HG03439 (cell line): ENCODE measurements at regions not wholly inside any gene's neighbourhood (a gene's known extent, or its start where the extent isn't known, plus 50 kb on each side); places are given as distances from the start of the nearest gene placed in this dataset.
"Not testable (repeated sequence)": the region's sequence is repeated elsewhere in the genome, so short reads cannot be mapped to it uniquely, and the experiment has no call there.

Source experiments
- ATAC-seq: cut with Tn5 transposase; IDR thresholded peaks from one replicate; pipeline ENCODE4 v1.9.1; 2021; ENCODE audit warnings: mild to moderate bottlenecking, moderate library complexity; ENCODE audit not compliant: unreplicated experiment

DNA sequence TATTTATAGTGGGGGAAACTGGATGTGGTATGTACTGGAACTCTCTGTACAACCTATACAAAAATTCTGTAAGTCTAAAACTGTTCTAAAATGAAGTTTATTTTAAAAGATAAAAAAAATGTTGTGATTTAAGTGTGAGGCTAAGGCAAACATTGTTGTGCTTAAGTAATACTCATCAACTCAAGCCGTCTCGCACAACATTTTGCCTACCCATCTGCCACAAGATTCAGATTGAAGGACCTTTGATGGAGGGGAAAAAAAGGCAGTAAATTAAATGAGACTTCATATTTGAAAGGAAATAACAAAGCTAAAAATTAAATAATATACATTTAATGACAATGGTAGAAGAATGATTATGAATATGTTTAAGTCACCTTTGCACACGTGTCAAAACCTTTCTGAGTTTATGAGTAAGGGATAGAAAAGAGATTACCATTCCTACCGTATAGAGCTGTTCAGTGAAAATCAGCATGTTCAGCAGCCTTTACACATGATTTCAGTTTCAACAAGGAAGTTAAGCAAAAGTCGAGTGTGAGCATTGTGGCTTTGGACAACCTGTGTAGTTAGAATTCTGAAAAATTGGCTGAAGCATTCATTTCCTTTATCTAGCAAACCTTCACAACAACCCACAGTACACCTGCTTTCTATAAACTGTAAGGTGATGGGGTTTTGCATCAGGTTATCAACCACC, 499.3 kb downstream of the IRS1 start:
- peak; percentile 79 for ATAC-seq

DNA sequence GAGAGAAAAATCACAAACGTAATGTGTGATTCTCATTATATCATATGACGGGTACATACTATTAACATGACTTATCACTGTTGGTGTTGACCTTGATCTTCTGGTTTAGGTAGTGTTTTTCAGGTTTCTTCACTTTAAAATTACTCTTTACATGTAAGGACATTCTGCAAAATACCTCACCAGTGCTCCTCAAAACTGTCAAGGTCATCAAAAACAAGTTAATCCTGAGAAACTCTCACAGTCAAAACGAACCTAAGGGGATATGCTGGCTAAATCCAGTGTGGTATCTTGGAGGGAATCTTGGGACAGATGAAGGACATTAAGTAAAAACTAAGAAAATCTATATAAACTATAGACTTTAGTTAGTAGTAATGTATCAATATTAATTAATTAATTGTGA, 499.8 kb downstream of the IRS1 start:
- no peak for ATAC-seq

DNA sequence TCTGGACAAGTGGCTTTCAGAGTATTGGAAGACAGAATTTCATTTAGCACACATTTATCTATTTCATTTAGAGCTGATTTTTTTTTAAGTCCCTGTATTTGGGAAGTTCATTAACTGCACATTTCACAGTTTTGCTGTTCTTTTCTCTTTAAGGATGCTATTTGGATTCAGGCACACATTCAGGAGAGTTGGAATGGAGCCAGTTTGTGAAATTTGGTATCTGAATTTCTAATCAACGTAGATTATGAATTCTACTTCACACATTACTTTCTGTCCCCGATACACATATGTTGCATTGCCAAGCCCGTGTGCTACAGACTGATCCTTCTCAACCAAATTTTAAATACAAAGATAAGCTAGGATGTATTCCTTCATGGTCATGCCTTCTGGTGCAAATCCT, 503.9 kb downstream of the IRS1 start:
- no peak for ATAC-seq

DNA sequence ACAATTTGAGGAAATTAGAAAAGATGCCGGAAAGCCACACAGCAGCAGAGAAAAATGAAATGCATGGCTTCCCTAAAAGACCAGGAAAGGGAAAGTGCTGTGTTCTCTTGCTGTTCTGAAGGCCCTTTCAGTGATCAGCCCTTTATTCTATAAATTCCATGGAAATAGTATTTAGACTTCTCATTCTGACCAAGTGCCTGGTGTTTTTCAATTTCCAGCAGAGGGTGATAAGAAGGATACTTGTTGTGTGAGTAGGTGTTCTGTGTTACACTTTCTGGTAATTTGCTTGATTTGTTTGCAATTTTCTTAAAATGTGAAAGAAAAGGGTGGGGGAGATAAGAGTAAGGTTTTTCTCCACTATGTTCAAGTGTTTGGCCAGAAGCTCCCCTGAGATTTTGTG, 504.5 kb downstream of the IRS1 start:
- ATAC-seq = no peak

DNA sequence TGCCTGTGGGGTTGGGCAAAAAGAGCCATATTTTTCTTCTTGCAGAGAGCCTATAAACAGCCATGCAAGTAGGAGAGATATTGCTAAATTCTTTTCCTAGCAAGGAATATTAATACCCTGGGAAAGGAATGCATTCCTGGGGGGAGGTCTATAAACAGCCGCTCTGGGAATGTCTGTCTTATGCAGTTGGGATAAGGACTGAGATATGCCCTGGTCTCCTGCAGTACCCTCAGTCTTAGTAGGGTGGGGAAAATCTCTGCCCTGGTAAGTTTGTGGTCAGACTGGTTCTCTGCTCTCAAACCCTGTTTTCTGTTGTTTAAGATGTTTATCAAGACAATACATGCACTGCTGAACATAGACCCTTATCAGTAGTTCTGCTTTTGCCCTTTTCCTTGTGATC, 508.3 kb downstream of the IRS1 start:
- not testable (repeated sequence) for ATAC-seq

DNA sequence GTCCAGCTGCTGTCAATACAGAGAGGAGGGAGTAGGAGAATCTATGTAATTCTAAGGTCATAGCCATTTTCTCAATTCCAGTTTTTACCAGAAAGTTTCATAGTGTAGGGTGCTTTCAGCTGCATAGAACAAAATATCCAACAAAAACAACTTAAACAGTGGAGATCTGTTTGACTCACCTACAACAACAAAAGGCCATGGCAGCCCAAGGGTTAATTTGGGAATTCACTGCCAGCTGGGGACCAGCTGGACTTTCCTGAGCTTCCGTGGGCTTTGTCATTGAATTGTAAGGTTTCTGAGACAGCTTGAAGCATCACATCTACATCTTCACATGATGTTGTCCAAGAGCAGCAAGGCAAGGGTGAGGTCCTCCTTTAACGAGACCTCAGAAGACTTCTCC, 512.7 kb downstream of the IRS1 start:
- no peak for ATAC-seq

DNA sequence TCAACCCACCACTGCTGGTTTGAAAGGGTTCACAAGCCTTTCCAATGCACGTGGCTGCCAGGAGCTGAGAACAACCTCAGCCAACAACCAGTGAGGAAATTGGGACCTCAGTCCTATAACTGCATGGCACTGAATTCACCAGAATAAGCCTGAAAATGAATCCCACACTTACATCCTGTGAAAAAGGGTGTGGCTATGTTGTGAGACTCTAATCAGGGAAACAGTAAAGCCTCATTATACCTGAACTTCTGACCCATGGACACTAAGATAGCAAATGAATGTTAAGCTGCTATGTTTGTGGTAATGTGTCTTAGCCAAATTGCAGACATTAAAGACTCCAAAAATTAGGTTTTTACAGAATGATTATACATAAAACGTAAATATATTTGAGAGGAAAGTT, 515.8 kb downstream of the IRS1 start:
- ATAC-seq = no peak

DNA sequence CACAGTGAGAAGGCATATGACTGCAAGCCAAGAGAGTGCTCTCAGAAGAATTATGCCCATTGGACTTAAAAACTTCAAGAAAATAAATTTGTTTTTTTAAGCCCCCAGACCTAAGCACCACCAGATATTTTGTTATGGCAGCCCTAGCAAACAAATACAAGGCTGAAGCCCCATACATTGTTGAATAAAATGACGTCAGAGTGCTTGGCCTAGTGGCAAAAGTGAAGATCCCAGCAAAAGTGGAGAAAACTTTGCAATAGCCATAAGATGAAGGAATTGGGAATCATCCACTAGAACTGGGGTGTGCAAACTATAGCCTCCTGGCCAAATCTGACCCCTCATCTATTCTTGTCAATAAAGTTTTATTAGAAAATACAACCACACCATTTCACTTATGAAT, 517.5 kb downstream of the IRS1 start:
- no peak for ATAC-seq

DNA sequence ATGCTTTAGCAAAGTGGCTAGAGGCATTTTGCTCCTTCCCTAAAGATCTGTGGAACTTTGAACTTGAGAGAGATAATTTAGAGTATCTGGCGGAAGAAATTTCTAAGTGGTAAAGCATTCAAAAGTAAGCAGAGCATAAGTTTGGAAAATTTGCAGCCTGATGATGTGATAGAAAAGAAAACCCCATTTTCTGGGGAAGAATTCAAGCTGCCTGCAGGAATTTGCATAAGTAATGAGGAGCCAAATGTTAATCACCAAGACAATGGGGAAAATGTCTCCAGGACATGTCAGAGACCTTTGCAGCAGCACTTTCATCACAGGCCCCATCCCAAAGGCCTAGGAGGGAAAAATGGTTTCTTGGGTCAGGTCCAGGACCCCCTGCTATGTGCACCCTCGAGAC, 519.5 kb downstream of the IRS1 start:
- ATAC-seq = not testable (repeated sequence)

DNA sequence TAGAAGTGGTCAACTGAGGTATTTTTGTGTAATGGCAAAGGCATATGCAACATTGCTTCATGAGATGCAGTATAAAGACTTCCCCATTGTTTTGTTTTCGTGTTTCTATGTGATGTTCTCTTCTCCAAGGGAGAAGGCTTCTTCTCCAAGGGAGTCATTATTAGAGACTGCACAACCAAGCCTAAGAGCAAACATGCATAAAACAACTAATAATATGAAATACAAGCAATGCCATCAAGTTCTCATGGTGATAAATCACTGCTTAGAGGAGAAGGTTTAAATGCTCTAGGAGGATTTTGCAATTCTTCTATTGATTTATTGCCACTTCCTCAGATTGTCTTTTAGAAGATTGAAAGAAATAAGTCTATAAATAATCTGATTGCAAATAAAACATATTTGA, 524.4 kb downstream of the IRS1 start:
- ATAC-seq = no peak

DNA sequence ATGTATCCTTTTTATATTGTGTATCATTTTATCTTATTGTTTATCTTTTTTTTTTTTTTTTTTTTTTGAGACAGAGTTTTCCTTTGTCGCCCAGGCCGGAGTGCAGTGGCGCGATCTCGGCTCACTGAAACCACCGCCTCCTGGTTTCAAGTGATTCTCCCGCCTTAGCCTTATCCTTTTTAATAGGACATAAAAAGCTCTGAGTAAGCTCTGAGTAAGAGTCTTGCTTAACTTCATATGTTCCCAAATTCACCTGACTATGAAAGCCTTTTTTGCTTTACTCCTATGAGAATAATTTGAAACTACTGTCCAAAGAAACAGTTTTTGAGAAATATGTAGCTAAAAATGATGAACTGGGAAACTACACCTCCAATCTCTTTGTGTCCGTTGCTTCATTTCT, 525.5 kb downstream of the IRS1 start:
- ATAC-seq = no peak

DNA sequence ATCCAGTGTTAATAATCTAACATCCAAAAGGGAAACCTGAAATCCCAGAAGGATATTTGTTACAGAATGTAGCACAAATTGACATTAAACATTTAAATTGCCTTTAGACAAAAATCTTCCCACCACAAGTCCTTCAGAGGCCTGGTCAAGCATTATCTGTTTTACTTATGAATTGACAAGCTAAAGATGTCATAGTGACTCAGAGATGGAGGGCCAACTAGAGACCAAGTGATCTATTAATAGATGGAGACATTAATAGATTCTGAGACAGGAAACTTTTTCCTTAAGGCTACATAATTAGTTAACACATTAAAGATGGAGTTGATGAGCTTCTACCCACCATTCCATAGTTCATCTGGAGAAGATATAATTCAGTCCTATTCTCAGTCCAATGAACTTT, 526.2 kb downstream of the IRS1 start:
- ATAC-seq = no peak

DNA sequence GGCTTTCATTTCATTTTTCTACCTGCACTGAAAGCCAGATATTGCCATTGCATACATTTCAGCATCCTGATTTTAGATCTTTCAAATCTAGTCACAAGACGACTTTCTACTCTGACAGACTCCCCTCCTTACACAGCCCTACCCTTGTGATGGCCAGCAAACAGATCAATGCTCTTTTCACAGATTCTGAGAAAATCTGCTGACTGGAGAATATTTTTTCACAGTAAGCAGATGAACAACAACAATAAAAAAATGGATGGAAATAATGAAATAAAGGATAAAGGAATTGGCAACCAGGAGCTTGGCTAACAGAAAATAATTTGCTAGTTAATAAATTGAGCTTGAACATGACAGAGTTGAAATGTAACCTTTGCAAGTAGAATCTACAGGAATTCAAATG, 527.2 kb downstream of the IRS1 start:
- ATAC-seq = no peak

DNA sequence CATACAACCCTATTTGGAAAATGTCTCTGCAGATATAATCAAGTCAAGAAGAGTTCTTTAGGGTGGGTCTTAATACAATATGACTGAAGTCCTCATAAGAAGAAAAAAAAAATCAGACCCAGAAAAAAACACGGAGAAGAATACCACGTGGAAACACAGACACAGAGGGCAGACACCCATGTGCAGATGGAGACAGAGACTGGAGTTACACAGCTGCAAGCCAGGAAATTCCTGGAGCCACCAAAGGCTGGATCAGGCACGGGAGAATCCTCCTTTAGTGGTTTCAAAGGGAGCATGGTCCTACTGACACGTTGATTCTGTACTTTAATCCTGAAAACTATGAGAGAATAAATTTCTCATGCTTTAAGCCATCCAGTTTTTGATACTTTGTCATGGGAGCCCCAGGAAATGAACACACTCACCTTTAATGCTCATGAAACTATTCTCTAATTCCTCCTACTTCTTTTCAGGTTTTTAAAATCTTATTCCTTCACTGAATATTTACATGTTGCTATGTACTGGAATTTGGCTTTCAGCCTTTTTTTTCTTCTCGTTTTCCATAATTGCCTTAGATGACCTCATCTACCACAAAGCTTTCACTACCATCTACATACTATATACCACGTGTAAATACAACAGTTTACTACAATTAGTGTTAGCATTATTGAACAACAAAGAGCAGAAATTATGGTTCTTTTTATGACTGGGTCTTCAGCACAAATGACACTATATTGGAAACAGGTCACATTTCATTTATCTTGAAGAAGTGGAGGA, 529.1 kb downstream of the IRS1 start:
- no peak for ATAC-seq

DNA sequence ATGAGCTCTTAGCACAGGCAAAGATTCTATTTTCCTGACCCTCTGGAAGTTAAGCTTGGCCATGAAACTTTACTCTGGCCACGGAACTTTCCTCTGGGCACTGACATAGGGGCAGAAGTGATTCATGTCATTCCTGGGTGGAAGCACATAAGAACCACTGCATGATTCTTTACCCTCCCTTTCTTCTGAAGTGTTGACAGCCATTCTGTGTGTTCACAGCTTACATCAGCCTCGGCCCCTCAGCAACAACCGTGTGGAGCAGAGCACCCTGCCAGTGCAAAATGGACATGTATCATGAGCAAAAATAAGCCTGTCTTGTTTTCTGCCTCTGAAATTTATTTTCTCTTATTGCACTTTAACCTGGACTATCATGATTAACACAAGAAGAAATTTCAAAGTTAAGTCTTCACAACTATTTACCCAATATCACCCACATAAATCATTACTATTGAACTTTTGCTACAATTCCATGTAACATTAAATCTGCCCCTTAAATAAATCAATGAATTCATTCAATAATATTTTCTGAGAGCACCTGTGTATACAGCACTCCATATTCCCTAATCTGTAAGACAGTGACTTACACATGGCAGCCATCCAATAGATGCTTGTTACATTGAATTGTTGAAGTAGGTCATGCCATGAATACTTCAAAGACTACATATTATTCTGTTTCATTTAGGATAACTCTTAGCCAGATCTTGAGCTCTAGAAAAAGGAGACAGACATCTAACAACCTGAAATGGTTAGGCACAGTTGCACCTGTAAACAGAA, 531.9 kb downstream of the IRS1 start:
- no peak for ATAC-seq

DNA sequence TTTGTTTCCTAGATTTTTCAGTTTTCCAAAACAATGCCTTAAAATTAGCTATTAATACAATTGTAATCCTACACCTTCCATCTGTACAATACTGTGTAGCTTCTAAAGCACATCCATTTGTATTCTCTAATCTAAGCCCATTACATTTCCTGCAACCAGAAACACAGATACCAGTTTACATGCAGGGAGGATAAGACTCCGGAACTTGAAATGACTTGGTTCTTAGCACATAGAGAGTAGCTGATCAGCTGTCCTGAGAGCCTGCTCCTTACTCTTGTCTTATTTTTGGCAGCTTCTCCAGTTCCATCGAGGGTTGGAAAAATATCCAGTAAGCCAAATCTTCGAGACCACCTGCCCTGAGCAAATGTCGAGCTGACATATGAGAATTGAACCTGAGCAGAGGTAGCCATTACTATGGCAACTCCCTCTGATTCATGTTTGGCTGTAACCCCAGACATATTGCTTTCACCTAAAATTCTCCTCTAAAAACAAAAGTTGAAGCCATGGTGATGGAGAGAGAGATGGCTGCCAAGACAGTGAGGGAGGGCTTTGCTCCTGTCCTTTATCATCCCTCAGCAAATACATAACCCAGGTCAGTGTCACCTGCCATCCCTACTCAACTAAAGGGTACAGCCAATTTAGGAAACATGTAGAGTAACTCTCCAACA, 542.8 kb downstream of the IRS1 start:
- no peak for ATAC-seq

DNA sequence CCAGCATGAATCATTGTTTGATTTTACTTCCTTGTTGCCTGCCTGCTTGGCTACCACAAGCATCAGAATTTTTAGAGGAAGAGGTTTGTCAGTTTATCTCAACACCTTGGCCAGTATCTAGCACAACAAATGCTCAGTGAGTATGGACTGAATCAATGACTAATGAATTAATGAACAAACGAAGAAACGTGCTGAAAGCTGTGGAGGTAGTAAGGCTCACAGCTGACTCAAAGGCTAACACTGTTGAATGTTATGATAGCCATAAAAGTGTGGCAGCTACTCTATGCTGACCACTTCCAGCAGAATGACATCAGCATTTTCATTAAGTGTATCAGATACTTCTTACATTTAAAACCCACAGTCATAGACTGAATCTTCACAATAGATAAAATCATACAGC, 543.4 kb downstream of the IRS1 start:
- ATAC-seq = no peak

DNA sequence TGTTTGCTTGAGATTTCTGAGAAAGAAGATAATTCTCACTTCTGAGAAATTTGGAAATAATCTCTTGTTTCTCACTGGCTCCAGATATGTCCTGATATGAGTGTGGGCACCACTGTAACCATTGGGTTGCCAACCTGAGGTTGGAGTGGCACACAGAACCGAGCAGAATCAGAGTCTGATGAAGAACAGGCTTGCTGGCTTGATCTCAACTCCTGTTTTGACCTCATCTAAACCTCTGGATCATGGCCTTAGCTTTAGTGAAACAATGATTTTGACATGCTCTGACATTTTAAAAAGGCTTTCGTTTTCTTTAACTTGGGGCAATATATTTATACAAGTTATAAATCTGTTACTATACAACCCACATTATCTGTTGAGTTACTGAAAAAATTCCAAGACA, 548.0 kb downstream of the IRS1 start:
- no peak for ATAC-seq

DNA sequence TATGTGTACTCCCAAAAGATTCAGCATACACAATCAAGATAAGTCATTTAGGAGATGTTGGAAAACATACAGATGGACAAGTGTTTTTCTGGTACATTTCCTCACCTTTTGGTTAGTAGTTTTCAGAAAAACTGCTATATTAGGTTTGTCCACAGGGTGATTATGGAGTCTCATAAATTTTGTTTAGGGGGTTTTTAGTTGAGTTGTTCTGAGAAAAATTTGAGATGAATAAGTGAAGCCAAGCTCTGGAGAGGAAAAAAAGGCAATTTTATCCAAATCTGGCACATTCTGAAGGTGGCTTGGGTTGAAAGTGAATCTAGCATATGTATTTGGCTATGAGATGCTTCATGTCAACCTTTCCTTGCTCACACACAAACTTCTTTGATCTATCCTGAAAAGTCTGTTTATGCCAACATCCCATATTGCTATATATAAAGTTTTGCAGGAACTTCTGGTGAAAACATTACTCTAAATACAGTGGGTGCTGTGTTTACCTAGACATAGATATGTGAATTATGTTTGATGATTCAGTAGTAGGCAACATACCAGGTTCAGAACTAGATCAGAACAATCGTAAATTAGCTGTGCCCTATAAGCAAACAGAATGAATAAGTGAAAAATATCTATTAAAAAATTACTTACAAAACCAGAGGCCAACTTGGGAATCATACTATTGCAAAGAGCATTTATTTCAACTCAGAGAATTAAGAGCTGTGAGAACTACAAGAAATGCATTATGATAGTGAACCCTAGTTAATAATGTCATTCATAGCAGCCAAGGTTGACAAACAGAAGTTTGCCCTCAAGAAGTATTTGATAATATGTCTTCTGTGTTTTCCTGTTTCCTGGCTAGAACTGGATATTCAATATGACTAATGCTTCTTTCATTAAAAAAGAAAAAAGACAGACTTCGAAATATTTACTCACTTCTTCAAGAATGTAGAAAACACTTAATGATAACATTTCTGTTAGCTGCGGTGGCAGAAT, 552.0 kb downstream of the IRS1 start:
- no peak for ATAC-seq

DNA sequence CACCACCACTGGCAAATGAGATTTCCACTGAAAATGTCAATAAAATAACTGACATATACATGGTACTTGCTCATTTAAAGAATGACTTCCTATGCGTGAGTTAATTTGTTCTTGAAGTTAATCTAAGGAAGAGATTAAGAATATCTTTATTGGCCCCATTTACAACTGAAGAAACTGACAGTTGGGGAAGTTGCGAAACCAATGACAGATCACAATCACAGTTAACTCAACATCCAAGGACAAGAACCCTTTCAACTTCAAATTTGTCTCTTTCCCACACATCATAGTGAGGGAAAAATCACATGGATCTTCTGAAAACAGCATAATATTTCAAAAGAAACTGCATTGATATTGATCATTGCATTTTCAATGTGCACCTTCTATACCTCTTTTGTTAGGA, 565.4 kb downstream of the IRS1 start:
- ATAC-seq = no peak
